IPS-18a (cell line): ENCODE measurements at regions not wholly inside any gene's neighbourhood (a gene's known extent, or its start where the extent isn't known, plus 50 kb on each side); places are given as distances from the start of the nearest gene placed in this dataset.

Source experiments
- H3K27ac ChIP-seq: one replicate; pipeline ENCODE4 v1.5.1; 2013; ENCODE audit warnings: low read length
- H3K27me3 ChIP-seq: one replicate; pipeline ENCODE4 v1.6.1; 2013; ENCODE audit warnings: mild to moderate bottlenecking, low read length; ENCODE audit not compliant: control insufficient read depth, insufficient read depth
- H3K36me3 ChIP-seq: one replicate; pipeline ENCODE4 v1.6.1; 2013; ENCODE audit warnings: low read depth, low read length; ENCODE audit not compliant: control insufficient read depth
- H3K4me1 ChIP-seq: one replicate; pipeline ENCODE4 v1.6.1; 2013; ENCODE audit warnings: low read depth, low read length; ENCODE audit not compliant: control insufficient read depth
- H3K4me3 ChIP-seq: one replicate; pipeline ENCODE4 v1.5.1; 2013; ENCODE audit warnings: low read length
- H3K9ac ChIP-seq: one replicate; pipeline ENCODE4 v1.6.1; 2013; ENCODE audit warnings: mild to moderate bottlenecking, low read length, moderate library complexity
- H3K9me3 ChIP-seq: one replicate; pipeline ENCODE4 v1.6.1; 2013; ENCODE audit warnings: low read depth, low read length; ENCODE audit not compliant: control insufficient read depth

DNA sequence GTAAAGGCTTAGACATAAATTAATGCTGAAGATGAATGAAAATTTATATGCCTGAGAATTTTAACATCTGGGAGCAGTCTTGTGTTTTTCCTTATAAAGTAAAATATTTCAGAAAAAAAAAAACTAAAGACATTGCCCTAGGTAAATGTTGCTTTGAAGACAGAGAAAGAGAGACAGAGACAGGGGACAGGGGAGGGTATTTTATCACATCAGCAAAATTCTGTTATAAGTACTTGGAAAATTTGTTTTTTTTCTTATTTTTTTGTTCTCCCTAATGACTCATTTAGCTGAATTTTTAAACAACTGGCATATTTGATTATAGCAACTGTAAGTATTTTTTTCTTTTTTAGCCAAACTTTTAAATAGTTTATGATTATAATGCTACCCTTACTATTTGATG lies 1540.6 kb upstream of the GBE1 start:
- Histone ChIP-seq H3K27ac (no peak overlapping the region), H3K27me3 (no peaks in the 10 kb centered on the region), H3K36me3 (no peaks in the 10 kb centered on the region), H3K9me3 (no peaks in the 10 kb centered on the region), H3K9ac (no peak overlapping the region), H3K4me1 (no peaks in the 10 kb centered on the region), H3K4me3 (no peak overlapping the region)

DNA sequence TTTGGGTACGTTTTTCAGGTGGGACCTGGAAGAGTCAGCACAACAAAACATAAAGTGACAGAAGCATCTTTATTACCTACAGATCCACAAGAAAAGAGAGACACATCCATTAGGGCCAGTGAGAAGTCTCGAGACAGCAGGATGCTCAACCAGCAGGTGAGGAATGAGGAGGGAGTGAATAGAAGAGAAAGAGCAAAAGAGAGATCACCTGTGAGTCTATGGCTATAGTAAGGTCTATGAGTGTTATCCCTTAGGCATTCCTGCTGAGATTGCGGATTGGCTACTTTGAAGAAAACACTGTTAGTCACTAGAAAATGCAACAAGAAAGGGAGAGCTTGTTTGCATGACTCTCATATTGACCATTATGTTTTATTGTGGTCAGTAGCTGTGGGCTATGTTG lies 1556.2 kb upstream of the GBE1 start:
- no peaks in the 10 kb centered on the region for H3K9me3 ChIP-seq
- H3K9ac ChIP-seq, result no peak overlapping the region
- H3K4me1 ChIP-seq, result peaks cover 8% of the 10 kb centered on the region
- H3K36me3 ChIP-seq, result no peaks in the 10 kb centered on the region
- no peak overlapping the region for H3K27ac ChIP-seq
- no peaks in the 10 kb centered on the region for H3K27me3 ChIP-seq
- H3K4me3 ChIP-seq, result no peak overlapping the region

DNA sequence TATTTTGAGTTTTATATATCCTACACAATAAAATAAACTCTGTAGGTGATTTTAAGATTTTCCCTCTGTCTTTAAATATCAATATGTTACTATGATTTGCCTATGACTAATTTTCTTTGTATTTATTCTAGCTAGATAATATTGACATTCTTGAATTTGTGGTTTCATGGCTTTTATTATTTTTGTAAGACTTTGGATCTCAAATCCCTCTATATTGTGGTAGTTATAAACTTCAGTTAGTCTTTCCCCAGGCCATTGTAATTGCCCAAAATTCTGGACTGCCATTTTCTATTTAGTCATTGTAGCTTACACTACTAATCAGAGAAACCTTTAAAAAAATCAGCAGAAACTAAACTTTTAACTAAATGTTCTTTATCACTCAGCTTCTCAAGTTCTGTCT lies 1559.3 kb upstream of the GBE1 start:
- H3K27ac ChIP-seq, result no peak overlapping the region
- H3K36me3 ChIP-seq, result no peaks in the 10 kb centered on the region
- H3K4me1 ChIP-seq, result peaks cover 8% of the 10 kb centered on the region
- H3K9me3 ChIP-seq, result no peaks in the 10 kb centered on the region
- H3K27me3 ChIP-seq, result no peaks in the 10 kb centered on the region
- H3K9ac ChIP-seq, result no peak overlapping the region
- H3K4me3 ChIP-seq, result no peak overlapping the region

DNA sequence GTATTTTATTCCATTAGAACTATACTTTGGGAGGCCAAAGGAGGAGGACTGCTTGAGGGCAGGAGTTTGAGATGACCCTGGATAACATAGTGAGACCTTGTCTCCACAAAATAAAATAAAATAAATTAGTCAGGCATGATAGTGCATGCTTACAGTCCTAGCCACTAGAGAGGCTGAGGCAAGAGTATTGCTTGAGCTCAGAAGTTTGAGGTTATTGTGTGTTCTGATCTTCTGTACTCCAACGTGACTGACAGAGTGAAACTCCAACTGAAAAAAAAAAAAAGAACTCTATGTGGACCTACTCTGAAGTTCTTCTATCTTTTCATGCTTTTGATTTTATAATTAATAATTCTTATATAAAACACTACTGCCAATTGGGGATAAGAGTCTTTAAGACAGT lies 1560.0 kb upstream of the GBE1 start:
- no peaks in the 10 kb centered on the region for H3K27me3 ChIP-seq
- H3K9me3 ChIP-seq, result no peaks in the 10 kb centered on the region
- H3K9ac ChIP-seq, result no peak overlapping the region
- peaks cover 8% of the 10 kb centered on the region for H3K4me1 ChIP-seq
- H3K4me3 ChIP-seq, result no peak overlapping the region
- H3K36me3 ChIP-seq, result no peaks in the 10 kb centered on the region
- no peak overlapping the region for H3K27ac ChIP-seq

DNA sequence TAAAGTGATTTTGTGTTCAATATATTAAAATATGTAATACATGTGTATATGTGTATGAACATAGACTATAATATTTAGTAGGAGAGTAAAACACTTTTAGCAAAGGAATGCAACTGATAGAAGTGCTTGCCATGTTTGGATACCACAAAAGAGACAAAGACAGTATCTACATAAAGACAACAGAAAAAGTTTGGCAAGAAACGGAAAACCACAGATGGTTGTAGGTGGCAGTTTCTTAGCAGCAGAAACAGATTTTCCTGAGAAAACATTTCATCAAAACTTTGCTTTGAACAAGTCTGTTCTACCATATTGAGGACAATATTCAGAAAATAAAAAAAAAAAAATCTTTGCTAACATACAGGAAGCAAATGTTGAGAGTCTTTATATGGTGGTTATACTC lies 1560.4 kb upstream of the GBE1 start:
- H3K27ac ChIP-seq, result no peak overlapping the region

DNA sequence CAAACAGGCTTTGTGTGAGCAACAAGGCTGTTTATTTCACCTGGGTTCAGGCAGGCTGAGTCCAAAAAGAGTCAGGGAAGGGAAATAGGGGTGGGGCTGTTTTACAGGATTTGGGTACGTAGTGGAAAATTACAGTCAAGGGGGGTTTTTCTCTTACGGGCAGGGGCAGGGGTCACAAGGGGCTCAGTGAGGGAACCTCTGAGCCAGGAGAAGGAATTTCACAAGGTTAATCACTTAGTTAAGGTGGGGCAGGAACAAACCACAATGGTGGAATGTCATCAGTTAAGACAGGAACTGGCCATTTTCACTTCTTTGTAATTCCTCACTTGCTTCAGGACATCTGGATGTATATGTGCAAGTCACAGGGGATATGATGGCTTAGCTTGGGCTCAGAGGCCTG lies 1592.8 kb upstream of the GBE1 start:
- H3K27ac ChIP-seq, result no peak overlapping the region
- peaks cover 6% of the 10 kb centered on the region for H3K9me3 ChIP-seq
- no peaks in the 10 kb centered on the region for H3K36me3 ChIP-seq
- no peak overlapping the region for H3K9ac ChIP-seq
- H3K4me3 ChIP-seq, result no peak overlapping the region
- H3K27me3 ChIP-seq, result no peaks in the 10 kb centered on the region
- H3K4me1 ChIP-seq, result no peaks in the 10 kb centered on the region

More for the DNA sequence above, 1560.4 kb upstream of the GBE1 start:
- Histone ChIP-seq H3K9me3 (no peaks in the 10 kb centered on the region), H3K36me3 (no peaks in the 10 kb centered on the region), H3K4me1 (peaks cover 8% of the 10 kb centered on the region), H3K27me3 (no peaks in the 10 kb centered on the region), H3K4me3 (no peak overlapping the region), H3K9ac (no peak overlapping the region)

DNA sequence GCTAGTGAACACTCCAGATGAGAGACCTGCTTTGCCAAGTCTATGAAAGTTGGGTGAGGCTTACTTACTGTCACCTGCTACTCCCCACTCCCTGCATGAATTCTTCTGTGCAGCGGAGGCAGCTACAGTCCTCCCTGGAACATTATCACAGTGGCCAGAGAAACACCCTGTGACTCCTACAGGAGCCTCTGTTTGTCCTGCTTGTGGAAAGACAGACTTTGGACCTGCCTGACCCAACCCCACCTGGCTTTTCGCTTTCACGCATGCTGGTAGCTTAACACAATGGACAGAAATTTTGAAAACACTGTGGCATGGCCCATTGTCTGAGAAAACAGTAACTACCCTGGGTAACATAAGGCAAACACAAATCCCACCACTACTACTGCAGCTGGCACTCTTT lies 1565.5 kb upstream of the CADM2 start:
- Histone ChIP-seq H3K27ac (no peak overlapping the region), H3K9ac (no peak overlapping the region), H3K36me3 (no peaks in the 10 kb centered on the region), H3K9me3 (no peaks in the 10 kb centered on the region), H3K4me1 (no peaks in the 10 kb centered on the region), H3K27me3 (no peaks in the 10 kb centered on the region), H3K4me3 (no peak overlapping the region)

DNA sequence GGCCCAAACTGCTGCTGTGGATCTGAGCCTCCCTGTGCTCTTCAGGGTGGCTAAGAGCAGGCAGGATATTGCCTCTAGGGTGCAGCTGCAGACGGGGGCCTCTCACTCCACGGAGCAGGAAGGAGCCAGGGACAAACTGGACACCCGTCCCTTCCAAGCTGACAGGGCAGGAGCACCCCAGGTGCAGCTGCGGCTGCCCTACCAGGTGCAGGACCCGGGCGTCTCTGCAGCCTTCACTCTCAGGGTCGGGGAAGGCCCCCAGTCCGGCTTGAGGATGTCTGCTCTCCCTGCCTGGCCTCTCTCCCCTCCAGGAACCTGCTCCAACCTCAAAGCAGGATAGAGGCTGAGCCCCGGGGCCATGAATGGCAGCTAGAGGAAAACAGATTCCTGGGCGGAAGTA lies 1554.9 kb upstream of the CADM2 start:
- H3K9ac ChIP-seq, result no peak overlapping the region
- H3K36me3 ChIP-seq, result no peaks in the 10 kb centered on the region
- H3K9me3 ChIP-seq, result no peaks in the 10 kb centered on the region
- H3K27ac ChIP-seq, result no peak overlapping the region
- H3K27me3 ChIP-seq, result no peaks in the 10 kb centered on the region
- H3K4me3 ChIP-seq, result no peak overlapping the region
- no peaks in the 10 kb centered on the region for H3K4me1 ChIP-seq

DNA sequence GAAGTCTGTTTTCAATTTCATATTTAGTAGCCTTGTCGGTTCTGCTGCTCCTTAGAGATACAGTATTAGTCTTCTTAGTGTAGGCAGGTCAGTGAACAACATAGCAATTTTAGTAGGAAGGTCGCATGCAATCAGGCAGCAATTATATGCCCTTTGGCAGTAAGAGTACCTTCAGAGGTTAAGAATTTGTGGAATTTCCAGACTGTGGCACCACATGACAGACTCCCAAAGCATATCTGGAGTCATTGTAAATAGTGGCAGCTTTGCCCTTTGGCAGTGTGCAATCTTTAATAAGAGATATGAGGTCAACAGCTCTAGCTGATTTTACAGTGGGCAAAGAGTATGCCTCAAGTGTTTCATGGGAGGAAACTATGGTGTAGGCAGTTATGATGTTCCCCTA lies 1532.5 kb upstream of the CADM2 start:
- no peak overlapping the region for H3K9ac ChIP-seq
- no peaks in the 10 kb centered on the region for H3K9me3 ChIP-seq
- no peak overlapping the region for H3K27ac ChIP-seq
- no peaks in the 10 kb centered on the region for H3K36me3 ChIP-seq
- no peak overlapping the region for H3K4me3 ChIP-seq
- no peaks in the 10 kb centered on the region for H3K27me3 ChIP-seq
- H3K4me1 ChIP-seq, result no peaks in the 10 kb centered on the region

DNA sequence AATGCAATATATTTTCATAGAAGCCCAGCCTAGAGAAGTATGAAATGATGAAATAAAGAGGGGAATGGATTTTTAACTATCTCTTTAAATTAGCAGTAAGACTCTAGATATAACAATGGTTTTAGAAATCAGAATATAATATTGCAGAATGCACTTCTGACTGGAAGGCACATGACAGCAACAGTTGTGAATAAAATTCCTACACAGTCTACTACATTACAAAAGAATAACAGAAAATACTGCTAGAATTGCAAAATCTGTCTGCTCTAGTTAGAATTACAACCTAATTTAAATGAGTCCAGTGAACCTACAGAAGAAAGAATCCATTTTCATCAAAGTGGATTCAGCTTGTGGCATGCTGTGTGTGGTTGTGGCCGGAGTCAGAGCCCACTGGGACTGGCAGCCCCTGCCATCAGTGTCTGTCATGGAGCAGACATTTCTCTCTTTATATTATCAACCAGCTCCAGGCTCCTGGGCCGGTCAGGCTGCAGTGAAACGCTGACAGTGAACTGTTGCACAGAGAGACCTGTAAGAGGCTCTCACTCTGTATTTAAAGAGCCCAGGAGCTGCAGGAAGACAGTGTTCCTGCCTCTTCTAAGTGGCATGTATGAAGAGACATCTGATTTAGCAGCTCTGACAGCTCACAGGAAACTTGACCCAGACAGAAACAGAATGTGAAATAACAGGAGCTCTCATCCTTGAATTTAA lies 1523.8 kb upstream of the CADM2 start:
- Histone ChIP-seq H3K4me1 (no peaks in the 10 kb centered on the region), H3K36me3 (no peaks in the 10 kb centered on the region), H3K9ac (no peak overlapping the region)

DNA sequence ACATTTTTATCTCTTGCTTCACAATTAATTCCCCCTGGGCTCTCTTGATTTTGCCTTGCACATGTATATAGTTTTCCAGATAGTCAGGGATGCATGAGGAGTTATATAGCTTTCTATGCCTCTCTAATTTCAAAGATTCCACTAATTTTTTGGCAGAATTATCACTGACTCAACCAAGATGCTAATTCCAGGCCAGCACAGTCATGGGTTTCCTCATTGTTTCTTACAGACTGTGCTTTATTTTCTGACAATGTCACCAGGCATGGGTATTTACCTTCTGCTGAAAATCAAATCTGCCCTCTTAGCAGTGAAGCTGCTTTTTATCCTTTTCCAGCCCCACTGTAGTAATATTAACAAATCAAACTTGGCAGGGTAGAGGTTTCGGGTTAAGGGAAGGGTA lies 1520.6 kb upstream of the CADM2 start:
- no peak overlapping the region for H3K9ac ChIP-seq
- no peaks in the 10 kb centered on the region for H3K9me3 ChIP-seq
- H3K27ac ChIP-seq, result no peak overlapping the region
- H3K36me3 ChIP-seq, result no peaks in the 10 kb centered on the region
- H3K4me1 ChIP-seq, result no peaks in the 10 kb centered on the region
- no peaks in the 10 kb centered on the region for H3K27me3 ChIP-seq
- no peak overlapping the region for H3K4me3 ChIP-seq

More for the DNA sequence above, 1523.8 kb upstream of the CADM2 start:
- no peaks in the 10 kb centered on the region for H3K27me3 ChIP-seq
- H3K4me3 ChIP-seq, result no peak overlapping the region
- no peaks in the 10 kb centered on the region for H3K9me3 ChIP-seq
- no peak overlapping the region for H3K27ac ChIP-seq

DNA sequence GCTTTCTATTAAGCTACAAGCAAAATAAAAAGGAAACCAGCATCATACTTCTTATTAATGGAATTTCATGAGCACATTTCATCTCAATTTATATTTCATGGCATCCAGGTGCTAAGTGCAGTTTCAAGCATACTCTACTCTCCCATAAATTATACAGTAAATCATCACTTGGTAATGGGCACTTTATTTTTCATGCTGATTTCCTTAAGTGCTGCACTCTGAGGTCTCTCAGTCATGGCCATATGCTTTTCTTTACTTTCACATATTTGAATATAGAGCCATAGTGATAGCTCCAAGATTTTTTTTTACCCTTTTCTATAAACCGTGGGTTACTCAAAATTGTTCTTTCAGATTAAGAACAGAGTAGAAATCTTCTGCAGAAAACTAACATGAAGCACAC lies 1505.7 kb upstream of the CADM2 start:
- Histone ChIP-seq H3K9me3 (no peaks in the 10 kb centered on the region), H3K4me3 (no peak overlapping the region), H3K27ac (no peak overlapping the region), H3K36me3 (no peaks in the 10 kb centered on the region), H3K27me3 (no peaks in the 10 kb centered on the region), H3K9ac (no peak overlapping the region), H3K4me1 (no peaks in the 10 kb centered on the region)
